ENCODE measurements at regions not wholly inside any gene's neighbourhood (a gene's known extent, or its start where the extent isn't known, plus 50 kb on each side); places are given as distances from the start of the nearest gene placed in this dataset.

DNA sequence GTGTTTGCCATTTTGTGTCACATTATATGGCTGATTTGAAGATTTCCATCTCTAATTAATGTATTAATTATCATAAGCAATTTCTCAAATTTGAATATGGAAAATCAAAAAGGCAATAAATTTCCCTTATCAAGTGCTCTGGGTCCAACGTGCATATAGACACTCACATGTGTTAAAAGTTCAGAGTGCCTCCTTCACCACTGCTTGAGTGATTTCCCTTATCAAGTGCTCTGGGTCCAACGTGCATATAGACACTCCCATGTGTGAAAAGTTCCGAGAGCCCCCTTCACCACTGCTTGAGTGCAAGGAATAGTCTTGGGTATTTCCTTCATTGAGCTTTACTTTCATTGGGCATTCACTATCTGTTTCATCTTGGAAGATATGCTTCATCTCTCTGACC lies 421.0 kb upstream of the ZNF717 start:
- TF ChIP-seq, protein P1, sequence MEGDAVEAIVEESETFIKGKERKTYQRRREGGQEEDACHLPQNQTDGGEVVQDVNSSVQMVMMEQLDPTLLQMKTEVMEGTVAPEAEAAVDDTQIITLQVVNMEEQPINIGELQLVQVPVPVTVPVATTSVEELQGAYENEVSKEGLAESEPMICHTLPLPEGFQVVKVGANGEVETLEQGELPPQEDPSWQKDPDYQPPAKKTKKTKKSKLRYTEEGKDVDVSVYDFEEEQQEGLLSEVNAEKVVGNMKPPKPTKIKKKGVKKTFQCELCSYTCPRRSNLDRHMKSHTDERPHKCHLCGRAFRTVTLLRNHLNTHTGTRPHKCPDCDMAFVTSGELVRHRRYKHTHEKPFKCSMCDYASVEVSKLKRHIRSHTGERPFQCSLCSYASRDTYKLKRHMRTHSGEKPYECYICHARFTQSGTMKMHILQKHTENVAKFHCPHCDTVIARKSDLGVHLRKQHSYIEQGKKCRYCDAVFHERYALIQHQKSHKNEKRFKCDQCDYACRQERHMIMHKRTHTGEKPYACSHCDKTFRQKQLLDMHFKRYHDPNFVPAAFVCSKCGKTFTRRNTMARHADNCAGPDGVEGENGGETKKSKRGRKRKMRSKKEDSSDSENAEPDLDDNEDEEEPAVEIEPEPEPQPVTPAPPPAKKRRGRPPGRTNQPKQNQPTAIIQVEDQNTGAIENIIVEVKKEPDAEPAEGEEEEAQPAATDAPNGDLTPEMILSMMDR (conservative IDR thresholded peaks at IDR 0.05; ENCODE audit: low read length): no peak
- TF ChIP-seq EZH2phosphoT487 (IDR thresholded peaks at IDR 0.05; ENCODE audit: borderline replicate concordance, low read depth, low read length): no peak
